Skin of body (tissue), 1 donor: ENCODE measurements at regions not wholly inside any gene's neighbourhood (a gene's known extent, or its start where the extent isn't known, plus 50 kb on each side); places are given as distances from the start of the nearest gene placed in this dataset.
A peak's percentile ranks its signal among the peaks of the same experiment; 100 is the strongest.
"Not testable (repeated sequence)": the region's sequence is repeated elsewhere in the genome, so short reads cannot be mapped to it uniquely, and the experiment has no call there.

Experiments
- DNase-seq: peaks from one replicate; lab custom pipeline; 2025; lab: John Stamatoyannopoulos, UW

DNA sequence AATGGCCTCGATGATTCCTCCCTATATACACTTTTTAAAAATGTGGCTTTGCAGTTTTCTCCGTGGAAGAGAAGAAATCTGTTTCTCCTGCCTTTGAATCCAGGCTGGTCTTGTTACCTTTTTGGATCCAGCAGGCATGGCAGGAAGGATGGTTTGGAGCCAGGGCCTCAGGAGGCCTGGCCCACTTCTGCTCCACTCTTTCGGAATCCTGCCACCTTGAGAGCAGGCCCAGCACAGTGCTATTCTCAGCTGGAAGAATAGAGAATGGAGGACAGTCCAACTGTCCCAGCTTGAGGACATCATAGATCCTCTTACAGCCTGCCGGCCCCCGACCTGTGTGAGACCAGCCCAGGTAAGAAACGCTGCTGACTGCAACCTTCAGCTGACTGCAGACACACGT is 421.5 kb downstream of the FUT8 start:
- DNase-seq = no peak

DNA sequence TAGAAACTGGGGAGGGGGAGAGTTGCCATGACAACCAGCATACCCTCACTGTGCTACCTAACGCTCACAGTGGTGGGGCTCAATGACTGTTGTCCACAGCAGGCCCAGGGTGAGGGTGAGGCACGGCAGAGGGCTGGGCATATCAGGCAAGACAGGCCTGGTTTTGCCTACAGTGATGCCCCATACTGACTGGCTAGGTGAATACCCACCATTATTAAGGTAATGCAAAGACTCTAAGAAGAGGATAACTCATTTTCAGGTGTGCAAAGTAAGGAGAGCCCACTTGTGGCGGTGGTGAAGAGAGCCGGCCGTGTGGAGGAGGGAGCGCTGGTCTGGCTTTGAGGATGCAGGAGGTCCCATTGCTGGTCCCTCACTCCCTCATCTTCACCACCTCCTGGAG is 422.3 kb downstream of the FUT8 start:
- no peak for DNase-seq

DNA sequence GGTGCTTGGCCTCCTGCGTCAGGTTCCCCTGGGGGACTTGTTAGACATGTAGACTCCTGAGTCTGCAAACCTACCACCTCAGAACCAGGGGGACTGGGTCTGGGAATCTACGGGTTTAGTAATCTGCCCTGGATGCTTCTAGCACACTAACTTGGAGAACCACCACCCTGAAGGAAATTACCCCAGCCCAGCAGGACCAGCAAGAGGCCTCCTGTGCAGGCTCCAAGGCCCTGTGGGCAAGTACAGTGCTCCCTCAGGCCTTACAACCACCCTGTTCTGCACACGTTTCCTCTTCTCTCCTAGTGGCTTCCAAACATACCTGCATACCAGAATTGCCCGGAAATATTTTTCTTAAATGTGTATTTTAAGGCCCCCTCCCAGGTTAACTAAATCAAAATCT is 423.0 kb downstream of the FUT8 start:
- no peak for DNase-seq

GRCh38 chr14:65838565-65838964 is 426.0 kb downstream of the FUT8 start:
- no peak for DNase-seq

- DNase-seq = no peak
These were observed 427.7 kb downstream of the FUT8 start for GRCh38 chr14:65840118-65840751.

- no peak for DNase-seq
These were observed 428.3 kb downstream of the FUT8 start for GRCh38 chr14:65840786-65841185.

DNA sequence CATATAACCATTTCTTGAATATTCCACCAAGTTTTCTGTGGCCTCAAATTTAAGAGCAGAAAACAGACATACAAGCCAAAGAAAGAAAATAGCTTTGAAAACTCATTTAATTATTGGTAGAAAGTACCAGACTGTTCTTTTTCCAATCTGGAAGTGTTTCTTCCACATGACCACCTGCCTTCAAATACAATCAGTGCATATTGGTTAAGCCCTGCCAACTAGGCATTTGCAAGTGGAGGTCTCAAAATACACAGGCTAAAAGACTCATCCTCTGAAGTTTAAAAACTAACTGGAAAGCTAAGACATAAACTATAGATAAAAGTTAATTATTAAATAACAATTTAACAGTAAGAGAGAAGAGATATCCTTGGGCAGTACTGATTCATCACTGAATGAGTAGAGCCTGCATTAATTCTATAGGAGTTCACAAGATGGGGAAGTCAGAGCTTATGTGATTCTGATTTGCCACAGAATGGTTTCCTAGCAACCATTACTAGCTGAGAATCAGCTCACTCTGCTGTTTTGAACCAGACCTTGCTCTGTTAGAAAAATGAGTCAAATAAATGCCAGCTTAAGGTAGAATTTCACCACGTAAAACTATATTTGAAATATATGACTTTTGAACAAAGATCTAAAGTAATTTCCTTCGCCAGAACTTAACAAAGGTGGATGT is 433.8 kb downstream of the FUT8 start:
- DNase-seq = no peak

DNA sequence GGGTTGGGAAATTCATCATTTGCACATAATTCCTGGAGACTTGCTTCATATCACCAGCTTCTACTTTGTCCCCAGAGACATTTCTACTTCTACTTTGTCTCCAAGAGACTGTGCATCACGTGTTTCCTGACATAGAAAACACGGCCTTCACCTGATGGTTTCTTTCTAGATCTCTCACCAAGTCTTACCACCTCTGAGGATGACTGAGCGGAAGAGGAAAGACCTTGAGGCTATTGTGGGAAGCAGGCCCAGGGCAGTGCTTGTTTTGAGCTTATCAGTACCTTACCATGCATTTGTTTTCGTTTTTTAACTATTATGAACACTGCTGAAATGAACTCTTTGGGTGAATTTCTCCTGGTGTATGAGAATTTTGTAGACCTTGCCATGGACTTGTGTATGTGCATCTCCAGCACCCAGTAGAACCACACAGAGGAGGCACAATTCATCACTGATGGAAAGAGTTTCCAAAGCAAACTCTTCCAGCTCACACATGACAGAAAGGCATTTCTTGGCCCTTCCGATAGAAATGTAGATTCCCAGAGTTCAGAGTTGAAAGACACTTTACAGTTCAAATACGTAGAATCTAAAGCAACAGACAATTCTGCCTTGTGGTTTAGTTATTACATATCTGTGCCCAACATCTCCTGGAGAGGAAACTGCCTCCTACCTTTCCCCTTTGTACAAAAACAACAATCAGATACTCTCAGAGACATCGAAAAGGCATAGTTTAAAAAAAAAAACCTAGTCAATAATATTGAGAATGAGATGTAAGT is 434.7 kb downstream of the FUT8 start:
- no peak for DNase-seq

DNA sequence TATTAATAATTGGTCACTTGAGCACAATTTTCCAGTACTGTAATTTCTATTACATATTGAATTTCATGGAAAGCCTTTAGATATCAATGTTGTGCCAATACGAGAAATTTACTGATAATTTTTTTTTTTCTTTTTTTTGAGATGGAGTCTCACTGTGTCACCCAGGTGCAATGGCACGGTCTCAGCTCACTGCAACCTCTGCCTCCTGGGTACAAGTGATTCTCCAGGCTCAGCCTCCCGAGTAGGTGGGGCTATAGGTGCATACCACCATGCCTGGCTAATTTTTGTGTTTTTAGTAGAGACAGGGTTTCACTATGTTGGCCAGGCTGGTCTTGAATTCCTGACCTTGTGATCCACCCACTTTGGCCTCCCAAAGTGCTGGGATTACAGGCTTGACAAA is 435.4 kb downstream of the FUT8 start:
- DNase-seq = not testable (repeated sequence)

DNA sequence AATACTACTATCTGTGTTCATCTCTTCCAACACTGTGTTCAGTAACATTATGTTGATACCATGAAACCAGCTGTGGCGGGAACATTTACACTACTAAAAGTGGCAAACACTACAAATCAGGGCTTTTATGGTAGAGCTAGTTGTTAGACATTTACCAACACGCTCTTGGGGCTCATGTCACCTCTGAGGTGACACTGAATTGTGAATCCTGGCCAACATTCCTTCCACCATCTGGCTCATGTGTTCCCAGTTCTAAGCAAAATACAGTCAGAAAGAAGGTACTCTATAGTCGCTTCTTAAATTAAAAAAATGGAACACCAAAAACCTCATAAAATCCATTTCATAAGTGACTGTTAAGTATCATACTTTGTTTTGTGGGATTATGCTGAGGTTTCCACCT is 436.6 kb downstream of the FUT8 start:
- DNase-seq = no peak

DNA sequence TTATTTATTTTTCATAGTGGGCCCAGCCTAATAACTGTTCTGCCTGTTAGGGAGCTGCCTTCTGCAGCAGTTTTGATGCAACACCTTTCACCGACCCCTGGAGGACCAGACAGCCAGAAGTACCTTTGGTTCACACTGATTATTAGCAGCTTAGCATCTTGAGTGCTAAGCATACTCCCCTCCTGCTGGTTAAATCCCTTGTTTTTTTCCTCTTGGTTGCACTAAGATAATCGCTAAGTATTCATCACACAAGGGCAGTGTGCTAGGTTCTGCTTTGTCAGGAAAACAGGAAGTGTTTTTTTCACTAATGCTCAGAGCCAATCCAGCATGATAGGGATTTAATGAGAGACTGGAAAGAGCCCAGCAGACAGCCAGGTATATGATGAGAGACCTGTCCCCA is 437.0 kb downstream of the FUT8 start:
- DNase-seq = no peak

GRCh38 chr14:65850429-65851135 is 438.1 kb downstream of the FUT8 start:
- no peak for DNase-seq

DNA sequence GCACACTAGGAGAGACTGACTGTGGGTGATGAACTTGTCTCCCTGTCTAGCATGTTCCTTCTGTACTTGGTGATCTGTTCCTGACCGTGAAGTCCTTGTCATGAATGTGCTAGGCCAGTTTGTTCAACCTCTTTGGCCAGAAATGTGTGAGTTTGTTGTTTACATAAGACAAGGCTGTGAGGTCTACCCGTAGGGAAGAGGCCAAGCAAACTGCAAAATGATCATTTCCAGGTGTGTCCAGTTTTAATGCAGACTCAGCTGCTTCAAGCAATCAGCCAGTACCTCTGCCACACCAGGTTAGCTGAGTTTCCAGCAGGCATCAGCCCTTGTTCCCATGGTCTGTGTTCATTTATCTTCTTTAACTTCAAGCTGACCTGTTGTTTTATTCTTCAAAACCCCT is 440.2 kb downstream of the FUT8 start:
- DNase-seq = no peak

DNA sequence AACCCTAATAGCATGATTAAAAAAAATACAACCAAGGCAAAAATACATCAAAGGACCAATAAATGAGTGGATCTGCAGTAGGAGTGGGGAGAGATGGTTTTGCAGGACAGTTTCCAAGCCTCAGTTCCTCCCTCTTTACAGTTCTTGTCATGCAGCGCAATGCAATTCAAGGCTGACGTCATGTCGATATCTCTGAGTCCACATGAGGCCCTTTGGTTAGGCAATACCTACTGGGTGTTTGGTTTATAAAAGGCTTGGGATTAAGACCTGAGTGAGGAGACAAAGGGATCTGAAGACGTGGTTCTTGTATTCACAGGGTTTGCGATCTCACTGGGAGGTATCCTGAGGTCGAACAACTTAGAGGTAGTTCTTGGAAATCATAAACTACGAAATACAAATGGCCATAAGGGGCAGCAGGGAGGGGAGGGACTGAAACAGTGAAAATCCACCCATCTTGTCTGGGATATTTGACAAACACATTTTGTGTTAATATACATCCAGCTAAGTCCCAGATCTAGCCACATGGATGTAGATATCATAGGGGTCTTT is 441.0 kb downstream of the FUT8 start:
- no peak for DNase-seq

GRCh38 chr14:65854215-65854614 is 441.7 kb downstream of the FUT8 start:
- DNase-seq = no peak

- no peak for DNase-seq
These were observed 448.6 kb downstream of the FUT8 start for GRCh38 chr14:65860956-65861611.

GRCh38 chr14:65864549-65864948 is 452.0 kb downstream of the FUT8 start:
- DNase-seq = no peak

GRCh38 chr14:65864984-65865383 is 452.5 kb downstream of the FUT8 start:
- DNase-seq = no peak

DNA sequence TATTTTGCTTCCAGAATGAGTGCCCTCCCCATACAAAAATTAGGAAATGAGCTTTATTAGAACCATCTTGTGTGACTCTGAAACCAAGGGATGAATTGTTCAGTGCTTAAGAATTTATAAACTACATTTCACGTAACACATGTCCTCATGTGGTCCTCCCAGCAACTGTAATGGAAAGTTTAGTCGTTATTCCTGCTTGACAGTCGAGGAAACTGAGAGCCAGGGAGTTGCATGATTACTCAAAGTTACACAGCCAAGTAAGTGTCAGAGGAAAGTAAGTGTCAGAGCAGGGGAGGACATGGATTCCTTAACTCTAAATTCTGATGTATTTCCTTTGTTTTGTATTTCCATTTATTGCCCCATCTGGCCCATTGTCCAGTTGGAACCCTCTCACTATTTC is 453.9 kb downstream of the FUT8 start:
- peak; percentile 7 for DNase-seq

GRCh38 chr14:65866886-65867285 is 454.4 kb downstream of the FUT8 start:
- no peak for DNase-seq

GRCh38 chr14:65867333-65867732 is 454.8 kb downstream of the FUT8 start:
- no peak for DNase-seq
